GM12892 (cell line): ENCODE measurements at regions not wholly inside any gene's neighbourhood (a gene's known extent, or its start where the extent isn't known, plus 50 kb on each side); places are given as distances from the start of the nearest gene placed in this dataset.

Experiments
- DNase-seq: peaks from one replicate; pipeline ENCODE4 v3.0.0; 2011; ENCODE audit not compliant: insufficient read length
- FAIRE-seq: peaks from 2 replicates; lab custom pipeline; 2011; peaks lifted over from hg19 to GRCh38; lab: Jason Lieb, UNC
- POLR2A ChIP-seq: IDR thresholded peaks from 2 replicates; pipeline ENCODE4 v1.6.1; 2011; ENCODE audit warnings: low read depth, low read length, control low read depth
- POLR2AphosphoS5 ChIP-seq: IDR thresholded peaks from 2 replicates; pipeline ENCODE4 v1.6.1; 2011; ENCODE audit warnings: low read depth, low read length, control low read depth
- TAF1 ChIP-seq: IDR thresholded peaks from 2 replicates; pipeline ENCODE4 v1.6.1; 2011; ENCODE audit warnings: low read depth, mild to moderate bottlenecking, control low read depth, low read length, borderline replicate concordance

DNA sequence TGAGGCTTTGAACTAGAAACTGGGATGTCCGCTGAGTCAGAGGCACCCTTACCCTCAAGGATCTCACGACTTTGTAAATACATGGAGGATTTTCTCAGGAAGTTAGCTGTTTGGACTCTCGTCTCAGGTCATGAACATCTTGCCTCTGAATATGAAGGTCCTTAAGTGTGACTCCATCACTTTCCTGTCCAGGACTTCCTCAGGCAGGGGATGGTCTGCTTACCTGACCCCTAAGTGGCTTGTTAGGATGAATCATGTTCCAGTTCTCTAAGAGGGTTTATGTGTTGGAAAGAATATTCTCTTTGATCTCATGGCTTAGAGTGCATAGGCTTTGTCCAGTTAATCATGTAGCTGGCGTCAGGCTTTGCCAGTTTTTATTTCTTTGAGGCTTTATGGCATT is 511.7 kb upstream of the KLF4 start:
- FAIRE-seq (no peak), DNase-seq (no peak)
- TF ChIP-seq TAF1, result no peak
- TF ChIP-seq POLR2A, result no peak
- no peak for TF ChIP-seq POLR2AphosphoS5

GRCh38 chr9:107999890-108000289 is 510.3 kb upstream of the KLF4 start:
- DNase-seq (no peak), FAIRE-seq (no peak)
- TF ChIP-seq TAF1, result no peak
- no peak for TF ChIP-seq POLR2AphosphoS5
- no peak for TF ChIP-seq POLR2A

DNA sequence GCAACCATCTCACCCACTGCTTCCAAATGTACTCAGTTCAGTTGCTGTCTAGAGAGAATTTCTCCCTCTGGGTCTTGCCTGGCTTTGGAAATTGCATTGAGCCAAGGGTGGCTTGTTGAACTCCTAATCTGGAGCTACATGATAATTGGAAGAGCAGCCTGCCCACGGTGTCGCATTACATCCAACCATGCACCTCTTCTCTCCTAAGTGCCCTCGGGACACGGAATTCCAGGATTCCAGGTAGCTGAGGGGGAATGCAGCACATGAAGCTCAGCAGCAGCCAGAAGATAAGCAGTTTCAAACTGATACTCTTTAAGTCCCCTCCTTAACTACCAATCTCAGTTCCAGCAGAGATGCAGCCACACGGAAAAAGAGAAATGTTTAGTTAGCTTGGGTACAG is 509.4 kb upstream of the KLF4 start:
- DNase-seq (no peak), FAIRE-seq (no peak)
- TF ChIP-seq POLR2A (no peak), TAF1 (no peak), POLR2AphosphoS5 (no peak)

DNA sequence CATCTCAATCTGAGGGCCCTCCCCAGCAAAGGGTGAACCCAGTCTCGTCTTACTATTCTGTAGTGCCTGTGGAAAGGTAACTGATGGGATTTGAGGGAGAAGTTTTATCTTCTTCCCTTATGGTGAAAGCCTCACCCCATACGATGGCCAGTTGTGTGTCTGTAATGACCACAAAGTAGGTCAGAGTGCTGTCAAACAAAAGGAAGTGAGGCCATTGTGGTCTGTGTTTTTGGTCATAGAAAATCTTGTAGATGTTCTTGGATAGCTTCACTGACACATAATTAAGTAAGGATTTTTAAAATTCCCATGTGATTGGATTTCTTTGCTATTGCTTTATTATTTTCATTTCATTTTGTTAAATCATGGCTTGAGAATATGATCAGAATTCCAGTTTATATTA is 505.1 kb upstream of the KLF4 start:
- DNase-seq (no peak), FAIRE-seq (no peak)
- TF ChIP-seq TAF1 (no peak), POLR2A (no peak), POLR2AphosphoS5 (no peak)

DNA sequence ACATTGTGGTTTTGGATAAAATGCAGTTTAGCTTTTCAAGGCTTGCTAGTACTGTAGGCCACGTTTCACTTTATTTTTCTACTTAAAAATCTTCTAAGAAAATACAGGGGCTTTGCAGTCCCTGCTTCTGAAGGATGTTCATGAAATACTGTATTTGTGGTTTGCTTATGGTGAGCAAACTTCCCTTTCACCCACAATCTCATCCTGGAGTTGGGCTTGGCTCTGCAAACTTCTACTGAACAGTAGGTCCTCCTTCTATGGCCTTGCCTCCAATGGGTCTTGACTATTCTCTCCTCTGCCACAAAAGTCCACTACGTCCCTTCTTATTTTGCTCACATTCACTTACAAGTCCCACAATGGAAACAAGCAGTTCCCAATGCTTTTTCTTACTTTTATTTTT is 502.7 kb upstream of the KLF4 start:
- FAIRE-seq (no peak), DNase-seq (no peak)
- no peak for TF ChIP-seq POLR2A

DNA sequence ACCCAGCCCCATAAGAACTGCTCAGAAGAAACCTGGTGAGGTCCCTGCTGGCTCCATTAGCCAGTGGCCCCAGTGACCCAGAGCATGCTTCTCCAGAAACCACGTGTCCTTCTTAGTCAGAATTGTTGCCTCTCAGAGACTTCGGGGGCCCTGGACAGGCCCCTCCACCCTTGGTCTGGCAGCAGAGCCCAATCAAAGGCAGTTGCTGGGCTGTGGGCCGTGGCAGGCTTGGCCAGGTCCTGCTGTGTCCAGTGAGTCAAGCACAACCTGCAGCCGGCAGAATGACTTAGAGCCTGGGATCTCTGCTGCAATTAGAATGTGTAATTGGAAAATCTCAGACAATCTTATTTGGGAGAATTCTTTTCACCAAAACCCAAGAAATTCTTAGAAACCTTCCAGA is 502.0 kb upstream of the KLF4 start:
- DNase-seq, result no peak
- TF ChIP-seq POLR2AphosphoS5 (no peak), TAF1 (no peak), POLR2A (no peak)
- no peak for FAIRE-seq

DNA sequence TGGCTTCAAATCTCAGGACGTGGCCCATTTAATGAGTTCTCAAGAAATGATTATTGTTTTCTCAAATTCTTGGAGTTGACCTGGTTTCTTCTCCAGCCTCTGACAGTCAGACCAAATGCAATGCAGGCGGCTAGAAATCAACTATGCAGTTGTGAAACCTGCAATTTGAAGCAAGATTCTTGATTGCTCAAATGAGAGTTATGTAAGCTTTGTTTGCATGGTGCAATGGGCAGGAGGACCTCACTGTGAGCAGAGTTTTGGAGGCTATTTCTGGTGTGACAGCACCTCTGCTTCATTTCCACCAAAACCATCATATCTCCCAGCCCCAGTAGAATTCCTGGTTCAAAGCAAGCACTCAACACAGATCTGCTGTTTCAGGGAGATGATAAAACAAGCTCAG is 500.0 kb upstream of the KLF4 start:
- no peak for FAIRE-seq

DNA sequence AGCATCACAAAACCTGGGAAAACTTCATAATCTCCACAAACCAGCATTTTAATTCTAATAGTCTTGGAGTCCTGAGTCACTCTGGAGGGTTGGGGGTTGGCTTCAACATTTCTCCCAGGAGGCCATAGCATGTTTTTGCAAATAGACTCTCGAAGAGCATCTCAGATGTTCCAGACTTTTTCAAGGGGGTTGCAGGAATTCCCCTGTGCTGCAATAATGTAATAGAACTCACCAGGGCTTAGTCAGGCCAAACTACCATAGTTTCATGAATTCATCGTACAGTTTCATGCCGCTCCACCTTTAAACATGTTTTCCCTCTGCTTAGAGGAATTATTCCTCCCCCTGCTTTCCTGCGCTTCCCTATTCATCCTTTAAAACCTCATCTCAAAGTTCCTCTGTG is 499.5 kb upstream of the KLF4 start:
- no peak for TF ChIP-seq TAF1
- TF ChIP-seq POLR2A, result no peak
- no peak for TF ChIP-seq POLR2AphosphoS5
- DNase-seq (no peak), FAIRE-seq (no peak)

More for the DNA sequence above, 500.0 kb upstream of the KLF4 start:
- no peak for TF ChIP-seq POLR2AphosphoS5
- no peak for TF ChIP-seq POLR2A
- no peak for TF ChIP-seq TAF1
- DNase-seq, result no peak

GRCh38 chr9:107984956-107985355 is 495.4 kb upstream of the KLF4 start:
- TF ChIP-seq TAF1, result no peak
- no peak for TF ChIP-seq POLR2AphosphoS5
- no peak for DNase-seq
- no peak for FAIRE-seq

- no peak for FAIRE-seq
These were observed 494.2 kb upstream of the KLF4 start for GRCh38 chr9:107983762-107984161.

DNA sequence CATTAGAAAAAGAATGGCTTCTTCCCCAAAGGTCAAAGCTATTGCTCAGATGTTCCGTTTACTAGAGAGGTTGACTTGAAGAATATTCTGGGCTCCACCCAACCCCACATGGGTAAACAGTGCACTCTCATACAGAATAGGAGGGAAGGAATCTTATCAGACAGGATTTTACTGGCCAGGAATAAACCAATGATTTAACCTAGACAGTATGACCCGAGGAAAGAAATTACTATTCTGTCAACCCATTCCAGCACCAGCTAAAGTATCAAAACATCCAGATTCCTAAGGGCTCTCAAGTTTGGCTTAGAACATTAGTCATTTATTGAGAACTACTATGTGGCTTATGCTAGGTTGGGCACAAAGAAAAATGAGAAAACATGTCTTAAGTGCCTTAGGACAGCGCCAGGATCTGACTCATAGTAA is 493.6 kb upstream of the KLF4 start:
- TF ChIP-seq TAF1 (no peak), POLR2AphosphoS5 (no peak), POLR2A (no peak)
- DNase-seq, result no peak
- FAIRE-seq, result no peak

More at GRCh38 chr9:107983762-107984161, 494.2 kb upstream of the KLF4 start:
- no peak for DNase-seq
- TF ChIP-seq POLR2A (no peak), TAF1 (no peak), POLR2AphosphoS5 (no peak)

GRCh38 chr9:107982745-107983144 is 493.2 kb upstream of the KLF4 start:
- TF ChIP-seq TAF1, result no peak
- TF ChIP-seq POLR2AphosphoS5, result no peak
- TF ChIP-seq POLR2A, result no peak
- FAIRE-seq (no peak), DNase-seq (no peak)

DNA sequence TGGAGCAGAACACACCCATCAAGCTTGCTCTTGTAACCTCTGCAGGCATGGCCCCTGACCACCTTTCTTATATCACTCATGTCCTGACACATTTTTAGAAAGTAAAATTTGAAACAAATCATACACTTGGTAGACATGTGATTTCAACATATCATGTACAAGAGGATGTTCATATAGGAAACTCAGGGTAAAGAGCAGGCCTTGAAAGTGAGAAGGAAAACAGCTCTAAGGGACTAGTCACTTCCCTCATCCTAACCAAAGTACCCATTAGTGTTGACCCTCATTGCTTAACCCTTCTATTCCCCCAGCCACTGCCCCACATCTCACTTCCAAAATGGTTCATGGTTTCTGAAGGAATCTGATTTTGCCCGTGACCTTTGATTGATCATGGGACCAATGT is 492.4 kb upstream of the KLF4 start:
- TF ChIP-seq TAF1, result no peak
- TF ChIP-seq POLR2A, result no peak
- TF ChIP-seq POLR2AphosphoS5, result no peak
- no peak for DNase-seq
- FAIRE-seq, result no peak
